Effector memory CD4-positive, alpha-beta T cell (primary cell): ENCODE measurements at regions not wholly inside any gene's neighbourhood (a gene's known extent, or its start where the extent isn't known, plus 50 kb on each side); places are given as distances from the start of the nearest gene placed in this dataset.
"Not testable (repeated sequence)": the region's sequence is repeated elsewhere in the genome, so short reads cannot be mapped to it uniquely, and the experiment has no call there.

Experiments used
- DNase-seq, 3 donors: peaks; one replicate each; pipeline ENCODE4 v3.0.0-alpha.2; 2020
- H3K27ac ChIP-seq: 2 replicates; pipeline ENCODE4 v1.7.0; 2013; ENCODE audit warnings: mild to moderate bottlenecking, low read length, moderate library complexity; ENCODE audit not compliant: insufficient read depth, poor library complexity, severe bottlenecking
- H3K27me3 ChIP-seq: replicated peaks from 2 replicates; pipeline ENCODE4 v1.7.0; 2013; ENCODE audit warnings: mild to moderate bottlenecking, low read length; ENCODE audit not compliant: insufficient read depth, control insufficient read depth, poor library complexity, severe bottlenecking
- H3K36me3 ChIP-seq: 2 replicates; pipeline ENCODE4 v1.7.0; 2013; ENCODE audit warnings: mild to moderate bottlenecking, low read length, moderate library complexity; ENCODE audit not compliant: control insufficient read depth, insufficient read depth
- H3K4me1 ChIP-seq: 2 replicates; pipeline ENCODE4 v1.7.0; 2013; ENCODE audit warnings: low read length, mild to moderate bottlenecking; ENCODE audit not compliant: control insufficient read depth, insufficient read depth, poor library complexity, severe bottlenecking
- H3K4me3 ChIP-seq: 2 replicates; pipeline ENCODE4 v1.7.0; 2013; ENCODE audit warnings: low read length, low read depth, mild to moderate bottlenecking; ENCODE audit not compliant: insufficient read depth, poor library complexity, severe bottlenecking
- H3K9me3 ChIP-seq: 2 replicates; pipeline ENCODE4 v1.7.0; 2013; ENCODE audit warnings: mild to moderate bottlenecking, low read length, moderate library complexity; ENCODE audit not compliant: control insufficient read depth

- Histone ChIP-seq H3K36me3 (no peaks in the 10 kb centered on the region), H3K27ac (no peak overlapping the region), H3K4me1 (no peaks in the 10 kb centered on the region), H3K27me3 (no peaks in the 10 kb centered on the region), H3K9me3 (no peaks in the 10 kb centered on the region), H3K4me3 (no peak overlapping the region)
- DNase-seq: no peak
Measured at GRCh38 chr1:238346340-238346739, 455.6 kb upstream of the ZP4 start.

GRCh38 chr1:238345837-238346236 lies 455.1 kb upstream of the ZP4 start:
- no peaks in the 10 kb centered on the region for H3K36me3 ChIP-seq
- no peaks in the 10 kb centered on the region for H3K27me3 ChIP-seq
- DNase-seq: no peak
- no peak overlapping the region for H3K4me3 ChIP-seq
- no peaks in the 10 kb centered on the region for H3K4me1 ChIP-seq
- H3K9me3 ChIP-seq: no peaks in the 10 kb centered on the region
- H3K27ac ChIP-seq: no peak overlapping the region

GRCh38 chr1:238343852-238344251 lies 453.1 kb upstream of the ZP4 start:
- no peaks in the 10 kb centered on the region for H3K36me3 ChIP-seq
- H3K27me3 ChIP-seq: no peaks in the 10 kb centered on the region

GRCh38 chr1:238341395-238341794 lies 450.7 kb upstream of the ZP4 start:
- H3K36me3 ChIP-seq: no peaks in the 10 kb centered on the region
- H3K4me3 ChIP-seq: no peak overlapping the region
- H3K27me3 ChIP-seq: no peaks in the 10 kb centered on the region
- H3K9me3 ChIP-seq: no peaks in the 10 kb centered on the region
- no peaks in the 10 kb centered on the region for H3K4me1 ChIP-seq
- no peak for DNase-seq
- H3K27ac ChIP-seq: no peak overlapping the region

More at GRCh38 chr1:238343852-238344251, 453.1 kb upstream of the ZP4 start:
- H3K27ac ChIP-seq: no peak overlapping the region
- DNase-seq: no peak
- H3K4me1 ChIP-seq: no peaks in the 10 kb centered on the region
- H3K9me3 ChIP-seq: no peaks in the 10 kb centered on the region
- H3K4me3 ChIP-seq: no peak overlapping the region

- no peak overlapping the region for H3K4me3 ChIP-seq
- no peaks in the 10 kb centered on the region for H3K4me1 ChIP-seq
- no peak overlapping the region for H3K27ac ChIP-seq
- H3K36me3 ChIP-seq: no peaks in the 10 kb centered on the region
- no peak for DNase-seq
- no peaks in the 10 kb centered on the region for H3K27me3 ChIP-seq
- no peaks in the 10 kb centered on the region for H3K9me3 ChIP-seq
Measured at GRCh38 chr1:238340989-238341388, 450.3 kb upstream of the ZP4 start.

- Histone ChIP-seq H3K9me3 (no peaks in the 10 kb centered on the region), H3K4me1 (no peaks in the 10 kb centered on the region), H3K4me3 (no peak overlapping the region), H3K27me3 (no peaks in the 10 kb centered on the region), H3K36me3 (no peaks in the 10 kb centered on the region), H3K27ac (no peak overlapping the region)
- no peak for DNase-seq
Measured at GRCh38 chr1:238336531-238336930, 445.8 kb upstream of the ZP4 start.

- Histone ChIP-seq H3K27ac (no peak overlapping the region), H3K4me3 (no peak overlapping the region), H3K27me3 (no peaks in the 10 kb centered on the region), H3K4me1 (no peaks in the 10 kb centered on the region), H3K36me3 (no peaks in the 10 kb centered on the region), H3K9me3 (no peaks in the 10 kb centered on the region)
- DNase-seq: no peak
Measured at GRCh38 chr1:238334170-238334569, 443.4 kb upstream of the ZP4 start.

- Histone ChIP-seq H3K4me1 (no peaks in the 10 kb centered on the region), H3K36me3 (no peaks in the 10 kb centered on the region), H3K27ac (no peak overlapping the region), H3K9me3 (no peaks in the 10 kb centered on the region), H3K27me3 (no peaks in the 10 kb centered on the region), H3K4me3 (no peak overlapping the region)
- no peak for DNase-seq
Measured at GRCh38 chr1:238331557-238331956, 440.8 kb upstream of the ZP4 start.

- no peaks in the 10 kb centered on the region for H3K27me3 ChIP-seq
Measured at GRCh38 chr1:238329671-238330070, 438.9 kb upstream of the ZP4 start.

GRCh38 chr1:238327033-238327432 lies 436.3 kb upstream of the ZP4 start:
- H3K27ac ChIP-seq, DNase-seq, H3K9me3 ChIP-seq, H3K4me3 ChIP-seq, H3K4me1 ChIP-seq, H3K36me3 ChIP-seq, H3K27me3 ChIP-seq: not testable (repeated sequence)

More at GRCh38 chr1:238329671-238330070, 438.9 kb upstream of the ZP4 start:
- no peaks in the 10 kb centered on the region for H3K9me3 ChIP-seq
- no peaks in the 10 kb centered on the region for H3K36me3 ChIP-seq
- H3K4me1 ChIP-seq: no peaks in the 10 kb centered on the region
- no peak for DNase-seq
- H3K4me3 ChIP-seq: no peak overlapping the region
- no peak overlapping the region for H3K27ac ChIP-seq

GRCh38 chr1:238326479-238326878 lies 435.8 kb upstream of the ZP4 start:
- not testable (repeated sequence) for H3K4me1 ChIP-seq, DNase-seq, H3K9me3 ChIP-seq, H3K4me3 ChIP-seq, H3K27me3 ChIP-seq, H3K36me3 ChIP-seq, H3K27ac ChIP-seq
